ENCODE measurements at regions not wholly inside any gene's neighbourhood (a gene's known extent, or its start where the extent isn't known, plus 50 kb on each side); places are given as distances from the start of the nearest gene placed in this dataset.

DNA sequence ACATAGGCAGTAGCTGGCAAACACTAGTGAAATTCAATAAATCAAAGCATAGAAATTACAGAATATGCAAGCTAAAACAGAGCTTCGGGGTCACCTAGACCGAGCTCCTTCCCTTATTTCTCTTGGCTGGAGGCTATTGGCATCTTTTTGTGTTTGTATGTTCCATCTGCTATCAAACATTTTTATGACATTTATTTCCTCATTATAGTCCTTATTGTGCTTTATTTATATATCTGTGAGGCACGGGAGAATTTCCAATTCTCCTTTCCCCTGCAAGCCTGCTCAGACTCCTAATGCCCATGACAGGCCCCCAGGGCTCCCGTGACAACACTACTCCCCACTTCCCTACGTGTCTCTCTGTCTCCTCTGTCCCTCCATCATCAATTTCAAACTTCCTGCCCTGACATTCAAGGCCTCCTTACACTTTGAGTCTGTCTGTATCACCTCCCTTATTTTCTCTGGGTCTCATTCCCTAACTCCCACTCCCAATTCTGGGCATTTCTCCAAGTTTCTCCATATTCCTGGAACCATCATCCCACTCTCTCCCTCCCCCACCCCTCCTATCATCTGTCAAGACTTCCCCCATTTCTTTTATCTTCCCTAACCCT, 316.9 kb downstream of the OSR1 start:
- TF ChIP-seq POLR2A (IDR thresholded peaks at IDR 0.05), result no peak
- TF ChIP-seq, protein P1, sequence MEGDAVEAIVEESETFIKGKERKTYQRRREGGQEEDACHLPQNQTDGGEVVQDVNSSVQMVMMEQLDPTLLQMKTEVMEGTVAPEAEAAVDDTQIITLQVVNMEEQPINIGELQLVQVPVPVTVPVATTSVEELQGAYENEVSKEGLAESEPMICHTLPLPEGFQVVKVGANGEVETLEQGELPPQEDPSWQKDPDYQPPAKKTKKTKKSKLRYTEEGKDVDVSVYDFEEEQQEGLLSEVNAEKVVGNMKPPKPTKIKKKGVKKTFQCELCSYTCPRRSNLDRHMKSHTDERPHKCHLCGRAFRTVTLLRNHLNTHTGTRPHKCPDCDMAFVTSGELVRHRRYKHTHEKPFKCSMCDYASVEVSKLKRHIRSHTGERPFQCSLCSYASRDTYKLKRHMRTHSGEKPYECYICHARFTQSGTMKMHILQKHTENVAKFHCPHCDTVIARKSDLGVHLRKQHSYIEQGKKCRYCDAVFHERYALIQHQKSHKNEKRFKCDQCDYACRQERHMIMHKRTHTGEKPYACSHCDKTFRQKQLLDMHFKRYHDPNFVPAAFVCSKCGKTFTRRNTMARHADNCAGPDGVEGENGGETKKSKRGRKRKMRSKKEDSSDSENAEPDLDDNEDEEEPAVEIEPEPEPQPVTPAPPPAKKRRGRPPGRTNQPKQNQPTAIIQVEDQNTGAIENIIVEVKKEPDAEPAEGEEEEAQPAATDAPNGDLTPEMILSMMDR (IDR thresholded peaks at IDR 0.05), result no peak

Data from upper lobe of left lung (tissue), 4 donors.